Endothelial cell of umbilical vein (primary cell): ENCODE measurements at regions not wholly inside any gene's neighbourhood (a gene's known extent, or its start where the extent isn't known, plus 50 kb on each side); places are given as distances from the start of the nearest gene placed in this dataset.

ENCODE experiments used
- BruUV-seq: library from RNA; stranded (reverse); fragments of 400-500 nt; replicated peaks from 2 replicates; lab custom pipeline; 2021; lab: Mats Ljungman, UMichigan
- CTCF ChIA-PET: fragments of 300-600, 350-600 bp; sonication (Branson Sonifier 250); formaldehyde crosslinking; loops from one replicate; lab custom pipeline; 2021; ENCODE audit warnings: antibody characterized with exemption, inconsistent platforms; lab: Charles Lee
- POLR2A ChIA-PET: fragments of 300-600, 350-600 bp; sonication (Branson Sonifier 250); formaldehyde crosslinking; loops from one replicate; lab custom pipeline; 2021; ENCODE audit warnings: antibody characterized with exemption, inconsistent platforms; lab: Charles Lee
- DNase-seq: peaks from one replicate; pipeline ENCODE4 v3.0.0-alpha.2; 2011; ENCODE audit warnings: low read depth, low spot score
- FAIRE-seq: peaks from 2 replicates; lab custom pipeline; 2011; peaks lifted over from hg19 to GRCh38; lab: Jason Lieb, UNC
- H2AFZ ChIP-seq: 2 replicates; pipeline ENCODE4 v1.6.0; 2012; ENCODE audit warnings: low read depth, low read length, control low read depth, inconsistent platforms
- H3K27ac ChIP-seq: 2 replicates; pipeline ENCODE4 v1.5.1; 2011; ENCODE audit warnings: low read depth, mild to moderate bottlenecking, control low read depth, low read length, moderate library complexity; ENCODE audit not compliant: insufficient read depth
- H3K27me3 ChIP-seq, 2 experiments: 2 replicates each; pipeline versions ENCODE4 v1.6.0 to v1.6.1; 2011; ENCODE audit warnings: low read length in 2 of 2, mixed read lengths in 1 of 2; ENCODE audit not compliant: control insufficient read depth in 2 of 2, insufficient read depth in 2 of 2
- H3K36me3 ChIP-seq, 2 experiments: 2 replicates in 1 of 2; 3 replicates in 1 of 2; pipeline ENCODE4 v1.5.1; 2011; ENCODE audit warnings: low read length in 2 of 2, mild to moderate bottlenecking in 1 of 2, moderate library complexity in 1 of 2; ENCODE audit not compliant: control insufficient read depth in 2 of 2, insufficient read depth in 2 of 2; ENCODE audit errors: extremely low read depth in 1 of 2
- H3K4me1 ChIP-seq: 3 replicates; pipeline ENCODE4 v1.5.1; 2011; ENCODE audit warnings: mild to moderate bottlenecking, low read length; ENCODE audit not compliant: control insufficient read depth, insufficient read depth; ENCODE audit errors: extremely low read depth
- H3K4me2 ChIP-seq: 2 replicates; pipeline ENCODE4 v1.6.1; 2011; ENCODE audit warnings: low read length, control low read depth, mixed read lengths; ENCODE audit not compliant: insufficient read depth
- H3K4me3 ChIP-seq, 3 experiments: fragments of 200-600 bp in 1 of 3; sonication (generic), shearing (Covaris generic) in 1 of 3; replicated peaks in 1 of 3; 2 replicates each; pipeline ENCODE4 v1.5.1; 2011 to 2016; ENCODE audit warnings: control low read depth in 3 of 3, low read length in 3 of 3, mild to moderate bottlenecking in 2 of 3, inconsistent platforms in 1 of 3, low read depth in 1 of 3, moderate library complexity in 1 of 3; ENCODE audit not compliant: insufficient read depth in 1 of 3
- H3K79me2 ChIP-seq: 2 replicates; pipeline ENCODE4 v1.6.0; 2012; ENCODE audit warnings: low read length, inconsistent platforms; ENCODE audit not compliant: control insufficient read depth, insufficient read depth
- H3K9ac ChIP-seq: replicated peaks from 2 replicates; pipeline ENCODE3; 2011; ENCODE audit warnings: low read length, control low read depth; ENCODE audit not compliant: insufficient read depth; ENCODE audit errors: extremely low read depth
- H3K9me1 ChIP-seq: replicated peaks from 3 replicates; pipeline ENCODE4 v1.6.0; 2011; ENCODE audit warnings: mild to moderate bottlenecking, low read length; ENCODE audit not compliant: control insufficient read depth, insufficient read depth; ENCODE audit errors: extremely low read depth
- H3K9me3 ChIP-seq: replicated peaks from 2 replicates; pipeline ENCODE4 v1.5.1; 2012; ENCODE audit warnings: low read length, inconsistent platforms; ENCODE audit not compliant: control insufficient read depth, insufficient read depth
- H4K20me1 ChIP-seq: replicated peaks from 2 replicates; pipeline ENCODE3; 2011; ENCODE audit warnings: mild to moderate bottlenecking, low read length; ENCODE audit not compliant: control insufficient read depth, insufficient read depth; ENCODE audit errors: extremely low read depth
- EZH2 ChIP-seq: IDR thresholded peaks from 2 replicates; pipeline ENCODE4 v1.6.1; 2012; ENCODE audit warnings: borderline replicate concordance, low read depth, mild to moderate bottlenecking, moderate library complexity, low read length, inconsistent platforms; ENCODE audit not compliant: severe bottlenecking
- FOS ChIP-seq: IDR thresholded peaks from 2 replicates; pipeline ENCODE4 v1.6.1; 2011; ENCODE audit warnings: mild to moderate bottlenecking, low read length, moderate library complexity, borderline replicate concordance; ENCODE audit not compliant: insufficient read depth
- GATA2 ChIP-seq: IDR thresholded peaks from 2 replicates; pipeline ENCODE4 v1.7.0; 2011; ENCODE audit warnings: low read depth, mild to moderate bottlenecking, moderate library complexity, mixed read lengths, low read length; ENCODE audit not compliant: insufficient read length, insufficient read depth
- JUN ChIP-seq: IDR thresholded peaks from 2 replicates; pipeline ENCODE4 v1.6.1; 2011; ENCODE audit warnings: borderline replicate concordance, low read depth; ENCODE audit not compliant: insufficient read length, insufficient read depth
- MYC ChIP-seq: IDR thresholded peaks from one replicate; pipeline ENCODE4 v1.6.1; 2011; ENCODE audit warnings: mild to moderate bottlenecking, low read depth, low read length
- POLR2A ChIP-seq: IDR thresholded peaks from 2 replicates; pipeline ENCODE4 v1.6.1; 2012; ENCODE audit warnings: low read depth, mild to moderate bottlenecking, control low read depth, low read length
- POLR2AphosphoS5 ChIP-seq: IDR thresholded peaks from 2 replicates; pipeline ENCODE4 v1.6.1; 2012; ENCODE audit warnings: low read depth, mild to moderate bottlenecking, control low read depth, low read length, moderate library complexity; ENCODE audit not compliant: insufficient read depth
- dilution Hi-C: fragments of 300-500 bp; cut with MboI; formaldehyde crosslinking; loops from one replicate; pipeline ENCODE4 v1.15.0; 2019; ENCODE audit warnings: low sequenced_read_pairs; ENCODE audit not compliant: extremely low pct_ligation_motif_present
- intact Hi-C: fragments of 100-400 bp; cut with micrococcal nuclease; formaldehyde crosslinking; loops from one replicate; pipeline ENCODE4 v1.10.0; 2022
- TF ChIP-seq, protein P1 (sequence below): IDR thresholded peaks from 2 replicates; pipeline ENCODE4 v1.6.1; 2011; ENCODE audit not compliant: insufficient read depth, insufficient read length
- TF ChIP-seq, protein P2 (sequence below), 2 donors: IDR thresholded peaks; 1 replicate in 1 of 2; 2 replicates in 1 of 2; pipeline ENCODE4 v1.5.1; 2011; ENCODE audit warnings: low read length in 2 of 2, mild to moderate bottlenecking in 2 of 2, moderate library complexity in 2 of 2, control low read depth in 1 of 2, inconsistent platforms in 1 of 2, low read depth in 1 of 2; ENCODE audit not compliant: insufficient read depth in 1 of 2; ENCODE audit errors: extremely low read depth in 1 of 2

DNA sequence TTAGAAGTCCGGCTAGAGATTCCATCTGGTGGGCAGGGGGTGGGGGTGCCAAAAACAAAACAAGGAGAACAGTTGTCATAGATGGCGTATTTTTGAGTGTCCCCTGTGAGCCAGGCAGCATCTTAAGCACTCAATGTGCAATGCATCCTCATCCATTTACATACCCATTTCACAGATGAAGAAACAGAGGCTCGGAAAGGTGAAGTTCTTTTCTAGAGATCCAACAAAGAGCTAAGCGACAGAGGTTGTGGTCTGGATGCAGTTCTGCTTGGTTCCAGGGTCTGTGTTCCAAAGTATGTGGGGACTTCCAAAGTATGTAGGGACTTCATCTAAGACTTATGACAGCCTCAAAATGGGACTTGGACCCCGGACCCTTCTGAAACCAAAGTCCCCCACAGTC is 277.8 kb downstream of the MN1 start:
- intact Hi-C loops (no loop called here), dilution Hi-C loops (no loop called here)
- CTCF ChIA-PET, result no interaction called here

More for the DNA sequence above, 277.8 kb downstream of the MN1 start:
- FAIRE-seq (no peak), DNase-seq (no peak)
- Histone ChIP-seq H3K27me3 (no peaks in the 10 kb centered on the region), H3K36me3 (no peaks in the 10 kb centered on the region), H3K4me1 (no peaks in the 10 kb centered on the region), H3K9ac (no peak overlapping the region), H3K79me2 (no peaks in the 10 kb centered on the region), H2AFZ (no peak overlapping the region), H4K20me1 (no peaks in the 10 kb centered on the region), H3K4me3 (no peak overlapping the region), H3K9me3 (no peaks in the 10 kb centered on the region), H3K9me1 (no peaks in the 10 kb centered on the region), H3K4me2 (no peak overlapping the region), H3K27ac (no peak overlapping the region)
- POLR2A ChIA-PET, result no interaction called here
- no peak for TF ChIP-seq JUN
- no peak for TF ChIP-seq FOS
- TF ChIP-seq MYC, result no peak
- TF ChIP-seq, protein P1, sequence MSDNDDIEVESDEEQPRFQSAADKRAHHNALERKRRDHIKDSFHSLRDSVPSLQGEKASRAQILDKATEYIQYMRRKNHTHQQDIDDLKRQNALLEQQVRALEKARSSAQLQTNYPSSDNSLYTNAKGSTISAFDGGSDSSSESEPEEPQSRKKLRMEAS, result no peak
- TF ChIP-seq, protein P2, sequence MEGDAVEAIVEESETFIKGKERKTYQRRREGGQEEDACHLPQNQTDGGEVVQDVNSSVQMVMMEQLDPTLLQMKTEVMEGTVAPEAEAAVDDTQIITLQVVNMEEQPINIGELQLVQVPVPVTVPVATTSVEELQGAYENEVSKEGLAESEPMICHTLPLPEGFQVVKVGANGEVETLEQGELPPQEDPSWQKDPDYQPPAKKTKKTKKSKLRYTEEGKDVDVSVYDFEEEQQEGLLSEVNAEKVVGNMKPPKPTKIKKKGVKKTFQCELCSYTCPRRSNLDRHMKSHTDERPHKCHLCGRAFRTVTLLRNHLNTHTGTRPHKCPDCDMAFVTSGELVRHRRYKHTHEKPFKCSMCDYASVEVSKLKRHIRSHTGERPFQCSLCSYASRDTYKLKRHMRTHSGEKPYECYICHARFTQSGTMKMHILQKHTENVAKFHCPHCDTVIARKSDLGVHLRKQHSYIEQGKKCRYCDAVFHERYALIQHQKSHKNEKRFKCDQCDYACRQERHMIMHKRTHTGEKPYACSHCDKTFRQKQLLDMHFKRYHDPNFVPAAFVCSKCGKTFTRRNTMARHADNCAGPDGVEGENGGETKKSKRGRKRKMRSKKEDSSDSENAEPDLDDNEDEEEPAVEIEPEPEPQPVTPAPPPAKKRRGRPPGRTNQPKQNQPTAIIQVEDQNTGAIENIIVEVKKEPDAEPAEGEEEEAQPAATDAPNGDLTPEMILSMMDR (IDR thresholded peaks at IDR 0.05; ENCODE audit: extremely low read depth in 1 of 2, insufficient read depth in 1 of 2, low read depth in 1 of 2, low read length in 2 of 2), result no peak
- TF ChIP-seq EZH2, result no peak
- no peak for TF ChIP-seq POLR2AphosphoS5
- TF ChIP-seq GATA2, result no peak
- no peak for TF ChIP-seq POLR2A
- BruUV-seq, result no TSS peak
